ENCODE measurements at regions not wholly inside any gene's neighbourhood (a gene's known extent, or its start where the extent isn't known, plus 50 kb on each side); places are given as distances from the start of the nearest gene placed in this dataset.

DNA sequence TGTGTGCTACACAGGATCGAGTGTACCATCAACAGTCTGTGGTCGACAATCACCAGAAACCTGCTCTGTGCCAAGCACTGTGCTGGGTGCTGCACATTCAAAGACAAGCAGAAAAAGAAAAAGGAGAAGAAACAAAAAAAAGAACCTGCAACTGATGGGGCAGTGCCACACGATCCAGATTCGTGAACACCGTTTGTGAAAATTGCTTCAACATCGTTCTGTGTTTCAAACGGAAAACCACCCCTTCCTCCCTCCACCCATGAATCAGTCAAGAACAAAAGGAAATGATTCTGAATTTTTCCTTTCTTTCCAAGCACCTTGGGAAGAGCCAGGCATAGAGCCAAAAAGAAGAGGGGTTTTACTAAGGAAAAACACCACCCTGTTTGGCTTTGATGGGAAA lies 129.2 kb upstream of the ARID1B start:
- DNase-seq = no peak

DNA sequence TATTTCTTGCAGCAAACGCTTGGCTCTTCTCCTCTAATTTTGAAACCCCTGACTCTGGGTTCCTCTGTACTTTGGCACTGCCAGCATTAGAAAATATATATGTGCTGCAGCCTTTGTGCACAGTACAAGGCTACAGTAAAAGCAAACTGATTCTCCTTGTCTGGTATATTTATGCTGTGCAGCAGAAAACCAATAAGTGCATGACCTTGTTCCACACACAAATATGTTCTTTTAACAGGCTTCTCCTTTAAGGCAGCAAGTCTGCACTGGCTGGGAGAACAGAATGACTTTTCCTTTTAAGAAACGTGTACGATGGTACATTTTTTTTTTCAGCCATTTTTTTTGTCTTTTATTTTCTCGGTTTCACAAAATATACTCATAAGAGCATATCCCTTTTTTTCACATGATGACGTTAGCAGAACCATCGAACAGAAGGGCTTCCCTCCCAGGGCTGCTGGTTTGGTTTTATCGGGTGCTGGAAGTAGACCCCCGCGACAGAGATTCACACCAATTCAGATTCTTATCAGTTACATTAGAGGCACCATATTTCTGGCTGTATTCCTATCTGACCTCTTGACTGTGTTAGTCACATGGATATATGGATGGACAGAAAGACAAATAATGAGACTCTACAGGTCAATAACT lies 129.9 kb upstream of the ARID1B start:
- no peak for DNase-seq

DNA sequence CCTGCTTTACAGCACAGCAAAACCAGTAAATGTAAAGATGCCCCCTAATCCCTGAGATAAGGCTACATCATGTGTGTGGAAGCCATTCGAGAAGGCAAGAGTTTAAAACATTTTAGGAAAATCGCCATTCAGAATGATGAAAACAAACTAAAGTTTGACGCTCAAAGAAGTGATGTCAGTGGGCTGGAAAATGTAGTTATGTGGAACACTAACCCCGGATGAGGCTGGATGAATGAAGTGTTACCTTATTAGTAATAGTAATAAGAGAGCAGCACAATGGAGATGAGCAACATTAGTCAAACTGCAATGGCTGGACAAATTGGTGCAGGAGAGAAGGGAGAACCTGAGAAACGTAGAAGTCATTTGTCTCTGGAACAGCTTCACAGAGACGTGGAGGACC lies 130.7 kb upstream of the ARID1B start:
- DNase-seq = no peak

- DNase-seq = no peak
These were observed 132.1 kb upstream of the ARID1B start for GRCh38 chr6:156645097-156645496.

DNA sequence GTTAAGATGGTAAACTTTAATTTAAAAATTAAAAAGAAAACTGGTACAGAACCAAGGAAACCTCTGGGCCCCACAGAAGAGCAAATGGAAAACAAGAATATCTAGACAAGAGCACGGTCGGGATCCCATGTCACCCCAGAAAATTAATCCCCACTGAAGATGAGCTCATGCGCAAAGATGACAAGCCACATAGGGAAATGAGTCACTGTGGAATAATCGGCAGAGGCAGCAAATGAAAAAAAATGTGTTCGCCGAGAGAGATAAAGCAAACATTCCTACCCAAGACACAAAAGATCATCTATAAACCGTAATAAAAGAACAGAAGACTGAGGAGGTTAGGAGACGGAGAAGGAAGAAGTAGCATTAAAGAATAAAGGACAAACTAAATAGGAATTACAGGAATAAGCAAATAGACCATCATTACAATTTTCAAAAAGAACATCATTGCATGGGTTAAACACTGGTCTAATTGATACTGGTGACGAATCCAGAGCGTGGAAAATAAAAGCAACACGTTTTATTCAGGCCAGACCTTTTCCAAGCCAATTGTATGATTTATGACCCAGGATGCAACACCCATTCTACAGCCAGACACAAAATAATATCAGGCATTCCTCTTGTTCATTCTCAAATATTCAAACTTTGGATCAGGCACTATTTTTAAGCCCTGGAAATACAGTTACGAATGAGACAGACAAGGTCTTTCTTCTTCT lies 138.0 kb upstream of the ARID1B start:
- no peak for DNase-seq

DNA sequence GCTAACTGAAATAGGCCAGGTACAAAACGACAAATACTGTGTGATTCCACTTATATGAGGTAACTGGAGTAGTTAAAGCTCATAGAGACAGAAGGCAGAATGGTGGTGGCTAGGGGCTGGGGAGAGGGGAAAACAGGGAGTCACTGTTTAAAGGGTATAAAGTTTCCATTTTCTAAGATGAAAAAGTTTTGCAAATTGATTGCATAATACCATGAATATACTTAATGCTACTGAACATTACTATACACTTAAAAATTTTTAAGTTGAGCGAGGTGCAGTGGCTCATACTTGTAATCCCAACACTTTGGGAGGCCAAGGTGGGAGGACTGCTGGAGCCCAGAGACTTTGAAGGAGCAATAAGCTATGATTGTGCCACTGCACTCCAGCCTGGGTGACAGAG lies 138.6 kb upstream of the ARID1B start:
- DNase-seq = no peak

DNA sequence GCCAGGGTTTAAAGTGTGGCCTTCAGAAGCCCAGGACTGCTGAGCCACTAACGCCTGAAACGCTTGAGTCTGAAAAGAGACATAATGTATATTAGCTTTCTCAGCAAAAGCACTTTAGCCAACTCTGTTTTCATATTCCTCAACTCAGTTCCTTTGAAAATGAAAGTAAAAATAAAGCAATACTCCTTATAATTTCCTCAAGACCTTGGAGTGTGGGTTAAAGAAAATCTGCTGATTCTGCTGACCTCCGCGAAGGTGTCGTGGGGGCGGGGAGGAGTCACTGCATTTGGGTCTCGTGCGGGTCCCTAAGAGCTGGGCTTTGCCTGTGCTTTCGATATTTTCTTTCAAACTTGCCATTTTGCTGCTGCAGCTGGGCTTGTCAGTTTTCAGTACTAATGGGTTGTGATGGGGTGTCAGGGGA lies 142.2 kb upstream of the ARID1B start:
- no peak for DNase-seq

DNA sequence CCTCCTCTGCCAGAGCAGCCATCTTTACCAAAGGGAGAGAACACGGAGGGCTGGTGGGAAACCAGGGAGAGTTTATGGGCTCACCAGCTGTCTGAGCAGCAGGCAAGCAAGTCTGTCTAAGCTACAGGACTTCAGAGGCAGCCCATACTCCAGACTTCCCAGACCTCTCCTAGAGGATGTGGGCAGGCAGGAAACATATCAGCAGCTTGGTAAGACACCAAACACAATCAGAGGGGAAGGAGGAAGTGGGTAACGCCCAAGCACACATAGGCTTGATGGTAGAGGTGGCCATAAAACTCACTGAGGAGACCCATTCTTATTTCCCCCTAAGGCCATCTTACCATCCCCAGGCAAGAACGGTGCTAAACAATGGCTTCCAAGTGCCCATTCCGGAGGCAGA lies 143.1 kb upstream of the ARID1B start:
- DNase-seq = no peak

DNA sequence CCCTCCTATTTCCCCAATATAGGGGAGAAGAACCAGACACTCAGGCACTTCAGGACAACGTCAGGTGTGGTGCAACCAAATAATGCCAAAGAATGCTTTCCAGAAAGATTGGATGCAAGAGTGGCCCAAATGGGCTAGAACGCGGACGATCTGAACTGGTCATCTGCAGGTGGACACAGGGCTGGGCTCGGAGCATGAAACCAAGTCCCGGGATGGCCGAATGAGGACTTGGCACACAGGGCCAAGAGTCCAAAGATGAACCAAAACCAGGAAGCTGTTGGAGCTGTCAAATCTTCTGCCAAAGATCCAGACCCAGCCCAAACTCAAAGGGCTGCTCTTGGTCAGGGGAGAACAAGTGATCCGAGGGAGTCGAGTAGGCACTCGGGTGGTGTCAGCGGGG lies 143.9 kb upstream of the ARID1B start:
- DNase-seq = no peak

GRCh38 chr6:156630613-156631302 lies 146.4 kb upstream of the ARID1B start:
- DNase-seq = no peak

- no peak for DNase-seq
These were observed 148.4 kb upstream of the ARID1B start for GRCh38 chr6:156628805-156629204.

DNA sequence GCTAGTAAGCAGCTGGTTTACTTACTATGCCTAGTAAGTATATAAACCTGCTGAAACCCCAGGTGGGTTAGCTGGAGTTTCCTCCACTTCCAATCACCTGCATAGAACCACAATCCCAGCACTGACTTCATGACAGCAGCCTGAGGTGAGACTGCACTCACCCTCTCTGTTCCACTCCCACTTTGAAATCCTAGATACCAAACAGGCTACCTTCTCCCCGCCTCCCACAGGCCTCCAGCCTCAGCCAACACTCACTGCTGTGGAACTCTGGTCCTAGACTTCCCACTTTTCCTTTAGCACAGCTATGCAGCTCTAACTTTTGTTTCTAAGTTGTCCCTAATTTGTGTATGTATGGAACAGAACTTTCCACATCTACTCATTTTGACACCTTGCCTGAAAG lies 149.7 kb upstream of the ARID1B start:
- DNase-seq = no peak

DNA sequence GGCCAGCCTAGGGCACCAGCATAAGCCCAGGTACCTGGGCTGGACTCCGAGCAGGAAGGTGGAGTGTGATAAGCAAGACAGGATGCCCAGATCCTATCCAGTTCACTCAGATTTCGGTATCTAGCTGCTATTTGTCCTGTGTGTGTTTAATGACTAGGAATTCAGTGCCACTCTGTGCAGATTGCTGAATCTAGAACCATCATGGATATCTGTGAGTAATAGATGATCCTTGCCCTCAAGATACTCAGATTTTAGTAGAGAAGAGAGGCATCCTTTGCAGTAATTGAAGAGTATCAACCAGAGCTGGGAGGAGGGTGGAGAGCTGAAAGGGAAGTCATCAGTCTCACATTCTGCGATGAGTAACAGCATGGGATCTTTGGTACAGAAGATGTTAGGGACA lies 155.0 kb upstream of the ARID1B start:
- no peak for DNase-seq

- DNase-seq = no peak
These were observed 156.8 kb upstream of the ARID1B start for GRCh38 chr6:156620331-156620730.

DNA sequence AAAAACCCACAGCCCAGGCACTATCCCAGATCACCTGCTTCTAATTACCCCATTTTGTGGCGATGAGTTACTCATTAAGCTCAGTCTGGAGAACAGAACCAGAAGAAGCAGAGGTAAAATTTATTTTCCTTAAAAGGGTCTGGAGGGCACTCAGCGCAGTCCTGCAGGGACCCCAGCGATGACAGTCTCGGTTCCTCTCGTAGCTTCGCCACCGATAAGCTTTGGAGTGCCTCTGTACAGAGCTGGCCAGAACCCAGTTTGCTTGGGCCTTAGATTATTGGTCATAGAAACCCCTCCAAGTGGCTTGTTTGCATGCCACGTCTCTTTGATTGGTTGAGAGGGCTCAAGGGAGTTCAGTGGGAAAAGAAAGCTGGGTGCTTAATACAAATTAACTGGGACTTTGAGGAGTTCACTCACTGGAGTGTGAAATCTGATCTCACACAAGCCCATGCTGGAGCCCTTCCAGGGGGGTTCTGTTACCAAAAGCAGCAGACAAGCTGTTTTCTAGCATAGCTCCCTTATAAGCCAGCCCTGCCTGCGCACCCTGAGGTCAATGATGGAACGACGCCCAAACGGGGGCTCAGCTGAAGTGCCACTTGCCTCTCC lies 158.5 kb upstream of the ARID1B start:
- DNase-seq = no peak

DNA sequence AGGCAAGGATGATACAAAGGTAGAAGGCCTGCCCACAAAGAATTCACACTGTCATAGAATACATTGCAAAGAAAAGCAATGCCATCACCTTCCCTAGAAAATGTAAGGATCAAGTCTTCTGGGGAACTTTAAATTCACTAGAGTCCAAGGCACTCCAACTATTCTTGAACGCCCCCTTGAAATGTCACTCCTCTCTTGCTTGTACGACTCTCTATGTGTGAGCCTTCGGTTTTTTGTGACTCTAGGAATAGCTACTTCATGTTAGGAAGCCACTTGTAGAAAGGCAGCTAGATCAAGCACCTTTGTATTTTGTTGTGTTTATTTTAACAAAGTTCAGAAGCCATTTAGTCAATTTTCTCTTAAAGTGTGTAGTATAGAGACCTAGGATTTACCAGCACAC lies 159.2 kb upstream of the ARID1B start:
- no peak for DNase-seq

GRCh38 chr6:156617376-156617775 lies 159.8 kb upstream of the ARID1B start:
- DNase-seq = no peak

GRCh38 chr6:156616495-156616894 lies 160.7 kb upstream of the ARID1B start:
- no peak for DNase-seq

DNA sequence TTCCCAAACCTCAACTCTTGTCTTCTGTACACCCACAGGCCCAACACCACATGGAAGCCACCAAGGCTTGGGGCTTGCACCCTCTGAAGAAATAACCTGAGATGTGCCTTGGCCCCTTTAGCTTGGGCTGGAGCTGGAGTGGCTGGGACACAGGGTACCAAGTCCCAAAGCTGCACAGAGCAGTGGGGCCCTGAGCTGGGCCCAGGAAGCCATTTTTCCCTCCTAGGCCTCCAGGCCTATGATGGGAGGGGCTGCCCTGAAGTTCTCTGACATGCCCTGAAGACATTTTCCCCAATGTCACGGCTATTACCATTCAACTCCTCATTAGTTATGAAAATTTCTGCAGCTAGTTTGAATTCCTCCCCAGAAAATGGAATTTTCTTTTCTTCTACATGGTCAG lies 163.2 kb upstream of the ARID1B start:
- no peak for DNase-seq

DNA sequence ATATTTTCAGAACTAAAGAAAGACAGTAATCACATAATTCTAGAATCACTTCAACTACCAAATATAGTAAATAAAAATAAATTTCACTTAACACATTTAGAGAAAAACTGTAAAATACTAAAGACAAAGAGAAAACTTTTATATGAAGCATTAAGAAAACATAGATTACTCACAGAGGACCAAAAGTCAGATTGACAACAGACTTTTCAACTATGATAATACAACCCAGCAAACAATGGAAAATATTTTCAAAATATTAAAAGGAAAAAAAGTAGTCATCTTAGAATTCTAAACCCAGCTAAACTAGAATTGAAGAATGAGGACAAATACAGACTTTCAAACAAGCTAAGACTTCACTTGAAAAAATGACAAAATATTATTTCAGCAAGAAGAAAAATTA lies 164.8 kb upstream of the ARID1B start:
- DNase-seq = no peak

GRCh38 chr6:156602066-156602385 lies 175.2 kb upstream of the ARID1B start:
- no peak for DNase-seq

GRCh38 chr6:156601152-156602065 lies 175.8 kb upstream of the ARID1B start:
- DNase-seq = no peak

GRCh38 chr6:156600678-156601077 lies 176.5 kb upstream of the ARID1B start:
- no peak for DNase-seq
